HepG2 (cell line): ENCODE measurements at regions not wholly inside any gene's neighbourhood (a gene's known extent, or its start where the extent isn't known, plus 50 kb on each side); places are given as distances from the start of the nearest gene placed in this dataset.

ENCODE experiments used
- ATAC-seq: fragments of 200-7000 bp; cut with Tn5 transposase; 3 replicates; pipeline ENCODE4 v1.9.1; 2020; ENCODE audit warnings: mild to moderate bottlenecking, moderate library complexity
- BruUV-seq: library from RNA; stranded (reverse); fragments of 400-500 nt; replicated peaks from 2 replicates; lab custom pipeline; 2021; lab: Mats Ljungman, UMichigan
- CTCF ChIA-PET: fragments of 300-600 bp; formaldehyde crosslinking; extraction: SDS; loops from one replicate; lab custom pipeline; 2021; ENCODE audit warnings: low total read pairs, inconsistent platforms, low intra/inter-chr PET ratio; lab: Yijun Ruan, JAX
- POLR2A ChIA-PET: fragments of 350-600 bp; sonication (Branson Sonifier 250); formaldehyde crosslinking; loops from one replicate; lab custom pipeline; 2020; ENCODE audit warnings: antibody characterized with exemption, inconsistent platforms; lab: Yijun Ruan, JAX
- DNase-seq: peaks from one replicate; pipeline ENCODE4 v3.0.0-alpha.2; 2015; ENCODE audit warnings: low spot score
- FAIRE-seq: peaks from 3 replicates; lab custom pipeline; 2011; peaks lifted over from hg19 to GRCh38; lab: Jason Lieb, UNC
- H2AFZ ChIP-seq: one replicate; pipeline ENCODE4 v1.6.1; 2011; ENCODE audit warnings: low read length, inconsistent platforms
- H3K27ac ChIP-seq: fragments of 300-600 bp; 3 replicates; pipeline ENCODE4 v1.8.0; 2011; ENCODE audit warnings: mixed run types, mild to moderate bottlenecking, mixed read lengths, low read length, inconsistent platforms; ENCODE audit not compliant: insufficient read depth; ENCODE audit errors: extremely low read length
- H3K27me3 ChIP-seq, 2 experiments: fragments of 200-600 bp in 1 of 2; 2 replicates in 1 of 2; 3 replicates in 1 of 2; pipeline versions ENCODE4 v1.6.0 to v1.8.0; 2011; ENCODE audit warnings: low read length in 2 of 2, mild to moderate bottlenecking in 2 of 2, moderate library complexity in 2 of 2, inconsistent platforms in 1 of 2; ENCODE audit not compliant: insufficient read depth in 2 of 2, control insufficient read depth in 1 of 2
- H3K36me3 ChIP-seq, 2 experiments: fragments of 200-600 bp in 1 of 2; replicated peaks in 1 of 2; 2 replicates in 1 of 2; 3 replicates in 1 of 2; pipeline versions ENCODE4 v1.5.1 to v1.8.0; 2011; ENCODE audit warnings: low read length in 2 of 2, inconsistent platforms in 1 of 2; ENCODE audit not compliant: insufficient read depth in 2 of 2, control insufficient read depth in 1 of 2
- H3K4me1 ChIP-seq: 2 replicates; pipeline ENCODE4 v1.5.1; 2012; ENCODE audit warnings: low read length, inconsistent platforms; ENCODE audit not compliant: insufficient read depth
- H3K4me2 ChIP-seq: 2 replicates; pipeline ENCODE4 v1.6.0; 2011; ENCODE audit warnings: low read depth, low read length, inconsistent platforms
- H3K4me3 ChIP-seq, 3 experiments: fragments of 200-600 bp in 1 of 3; sonication (generic), shearing (Covaris generic) in 1 of 3; replicated peaks in 1 of 3; 2 replicates each; pipeline ENCODE4 v1.5.1; 2011 to 2016; ENCODE audit warnings: low read length in 3 of 3, inconsistent platforms in 2 of 3, low read depth in 2 of 3, mild to moderate bottlenecking in 2 of 3, control low read depth in 1 of 3, mixed read lengths in 1 of 3; ENCODE audit not compliant: insufficient read depth in 1 of 3
- H3K79me2 ChIP-seq: one replicate; pipeline ENCODE4 v1.6.1; 2011; ENCODE audit warnings: low read length, inconsistent platforms; ENCODE audit not compliant: insufficient read depth
- H3K9ac ChIP-seq: 2 replicates; pipeline ENCODE4 v1.6.0; 2011; ENCODE audit warnings: mild to moderate bottlenecking, low read depth, low read length, inconsistent platforms; ENCODE audit not compliant: insufficient read depth
- H3K9me3 ChIP-seq: 2 replicates; pipeline ENCODE4 v1.5.1; 2012; ENCODE audit warnings: mild to moderate bottlenecking, low read length
- H4K20me1 ChIP-seq: 2 replicates; pipeline ENCODE4 v1.6.0; 2011; ENCODE audit warnings: inconsistent platforms, mild to moderate bottlenecking, low read length, moderate library complexity; ENCODE audit not compliant: insufficient read depth
- ATF1 ChIP-seq: IDR thresholded peaks from 2 replicates; pipeline ENCODE4 v1.6.1; 2016; ENCODE audit warnings: mild to moderate bottlenecking, control low read depth
- FOXP4 ChIP-seq: sonication (generic); formaldehyde crosslinking; IDR thresholded peaks from 2 replicates; pipeline ENCODE4 v1.4.0; 2020; ENCODE audit warnings: missing genetic modification reagents
- GZF1 ChIP-seq: sonication (generic); formaldehyde crosslinking; IDR thresholded peaks from 2 replicates; pipeline ENCODE4 v1.5.1; 2020; ENCODE audit warnings: mild to moderate bottlenecking, missing genetic modification reagents
- SRSF1 ChIP-seq: fragments of 200-400 bp; formaldehyde crosslinking; optimal IDR thresholded peaks from 2 replicates; pipeline ENCODE3; 2017; ENCODE audit warnings: mild to moderate bottlenecking, low read depth, low read length, moderate library complexity
- TRIM24 ChIP-seq: sonication (generic); formaldehyde crosslinking; IDR thresholded peaks from 2 replicates; pipeline ENCODE4 v1.8.0; 2022; ENCODE audit warnings: mild to moderate bottlenecking, missing genetic modification reagents
- ZHX1 ChIP-seq: sonication (generic); formaldehyde crosslinking; IDR thresholded peaks from 2 replicates; pipeline ENCODE4 v1.8.1; 2022; ENCODE audit warnings: low read depth, mild to moderate bottlenecking, missing genetic modification reagents
- ZNF281 ChIP-seq: sonication (generic); formaldehyde crosslinking; IDR thresholded peaks from 2 replicates; pipeline ENCODE4 v1.4.0; 2020; ENCODE audit warnings: missing genetic modification reagents, borderline replicate concordance
- ZNF510 ChIP-seq: sonication (generic); formaldehyde crosslinking; IDR thresholded peaks from 2 replicates; pipeline ENCODE4 v1.4.0; 2020; ENCODE audit warnings: low read depth, mild to moderate bottlenecking, missing genetic modification reagents
- whole genome bisulfite sequencing: methylation state at CpG from one replicate; pipeline ENCODE4 v1.1.6; 2017; ENCODE audit warnings: low lambda C conversion rate; 5-methylcytosine and 5-hydroxymethylcytosine counted together
- in situ Hi-C: cut with HindIII; loops from 2 replicates; pipeline ENCODE4 v1.10.0; 2017; ENCODE audit warnings: low pct_unique_long_range_greater_than_20kb; ENCODE audit not compliant: extremely low pct_ligation_motif_present
- intact Hi-C: fragments of 100-400 bp; cut with micrococcal nuclease; formaldehyde crosslinking; loops from one replicate; pipeline ENCODE4 v1.10.0; 2022; ENCODE audit not compliant: unreplicated experiment

GRCh38 chr5:6105320-6105719 is 273.0 kb downstream of the MED10 start:
- no peaks in the 10 kb centered on the region for H3K79me2 ChIP-seq
- in situ Hi-C loops (no loop called here), intact Hi-C loops (no loop called here)
- no peak overlapping the region for H3K9ac ChIP-seq
- no peaks in the 10 kb centered on the region for H3K4me1 ChIP-seq
- ChIA-PET POLR2A (no interaction called here), CTCF (no interaction called here)
- no peak overlapping the region for H3K4me2 ChIP-seq
- no peak for FAIRE-seq
- ATAC-seq = no peak
- 39% methylated on average over 4 of the region's 4 CpGs for WGBS
- H3K36me3 ChIP-seq = no peaks in the 10 kb centered on the region
- H3K4me3 ChIP-seq = no peak overlapping the region
- no peaks in the 10 kb centered on the region for H4K20me1 ChIP-seq
- TF ChIP-seq TRIM24 (CRISPR knock-in tag) (no peak), FOXP4 (CRISPR knock-in tag) (no peak), ZHX1 (CRISPR knock-in tag) (no peak), GZF1 (CRISPR knock-in tag) (no peak), ATF1 (CRISPR knock-in tag) (no peak), ZNF281 (CRISPR knock-in tag) (no peak), SRSF1 (no peak), ZNF510 (no peak)
- no TSS peak for BruUV-seq
- no peak for DNase-seq
- no peak overlapping the region for H3K27ac ChIP-seq
- no peak overlapping the region for H2AFZ ChIP-seq
- H3K9me3 ChIP-seq = no peaks in the 10 kb centered on the region
- H3K27me3 ChIP-seq = peaks cover 0 to 10% of the 10 kb centered on the region in 2 experiments; a peak in 1 of 5 replicates
